Sigmoid colon (tissue), 4 donors: ENCODE measurements at regions not wholly inside any gene's neighbourhood (a gene's known extent, or its start where the extent isn't known, plus 50 kb on each side); places are given as distances from the start of the nearest gene placed in this dataset.

Experiments used
- POLR2AphosphoS5 ChIP-seq, 4 donors: sonication (generic); formaldehyde crosslinking; IDR thresholded peaks; one replicate each; pipeline ENCODE4 v1.6.1; 2017; ENCODE audit warnings: antibody characterized with exemption in 4 of 4
- TF ChIP-seq, protein P1 (sequence below), 4 experiments: fragments of 450-650 bp in 3 of 4; fragments of 200-600 bp in 1 of 4; IDR thresholded peaks; one replicate each; pipeline ENCODE4 v1.5.1; 2016 to 2019; ENCODE audit warnings: antibody characterized with exemption in 4 of 4, mild to moderate bottlenecking in 3 of 4, moderate library complexity in 2 of 4

DNA sequence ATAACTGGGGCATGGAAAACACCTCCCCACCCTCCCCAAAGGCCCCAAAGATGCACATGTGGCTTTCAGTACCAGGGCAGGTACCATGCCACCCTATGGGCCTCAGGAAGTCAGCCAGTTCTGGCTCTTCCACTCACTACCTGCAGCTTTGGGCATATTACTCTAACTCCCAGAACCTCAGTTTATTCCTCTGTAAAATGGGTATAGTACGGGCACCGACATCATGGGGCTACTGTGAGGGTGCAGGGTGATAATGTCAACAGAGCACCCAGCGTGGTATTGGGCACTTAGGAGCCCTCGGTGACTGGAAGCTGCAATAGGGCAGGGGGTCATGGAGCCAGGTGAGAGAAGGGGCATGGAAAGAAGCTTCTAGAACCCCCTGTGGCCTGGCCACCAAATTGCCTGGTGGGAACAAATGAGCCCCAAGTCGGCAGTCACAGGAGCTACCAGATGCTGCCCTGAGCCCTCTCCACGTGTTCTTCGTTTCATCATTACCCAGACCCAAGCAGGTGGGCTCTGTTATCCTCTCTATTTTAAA lies 512.1 kb downstream of the SHQ1 start:
- TF ChIP-seq, protein P1, sequence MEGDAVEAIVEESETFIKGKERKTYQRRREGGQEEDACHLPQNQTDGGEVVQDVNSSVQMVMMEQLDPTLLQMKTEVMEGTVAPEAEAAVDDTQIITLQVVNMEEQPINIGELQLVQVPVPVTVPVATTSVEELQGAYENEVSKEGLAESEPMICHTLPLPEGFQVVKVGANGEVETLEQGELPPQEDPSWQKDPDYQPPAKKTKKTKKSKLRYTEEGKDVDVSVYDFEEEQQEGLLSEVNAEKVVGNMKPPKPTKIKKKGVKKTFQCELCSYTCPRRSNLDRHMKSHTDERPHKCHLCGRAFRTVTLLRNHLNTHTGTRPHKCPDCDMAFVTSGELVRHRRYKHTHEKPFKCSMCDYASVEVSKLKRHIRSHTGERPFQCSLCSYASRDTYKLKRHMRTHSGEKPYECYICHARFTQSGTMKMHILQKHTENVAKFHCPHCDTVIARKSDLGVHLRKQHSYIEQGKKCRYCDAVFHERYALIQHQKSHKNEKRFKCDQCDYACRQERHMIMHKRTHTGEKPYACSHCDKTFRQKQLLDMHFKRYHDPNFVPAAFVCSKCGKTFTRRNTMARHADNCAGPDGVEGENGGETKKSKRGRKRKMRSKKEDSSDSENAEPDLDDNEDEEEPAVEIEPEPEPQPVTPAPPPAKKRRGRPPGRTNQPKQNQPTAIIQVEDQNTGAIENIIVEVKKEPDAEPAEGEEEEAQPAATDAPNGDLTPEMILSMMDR (IDR thresholded peaks at IDR 0.05) = no peak
- no peak for TF ChIP-seq POLR2AphosphoS5 (IDR thresholded peaks at IDR 0.05)
